ENCODE measurements at regions not wholly inside any gene's neighbourhood (a gene's known extent, or its start where the extent isn't known, plus 50 kb on each side); places are given as distances from the start of the nearest gene placed in this dataset.

GRCh38 chr13:107322228-107322627, 754.3 kb upstream of the ARGLU1 start:
- ChIA-PET POLR2A (ENCODE audit: low non-redundant PET) (no interaction called here), CTCF (no interaction called here)
- H3K27me3 ChIP-seq (replicated peaks; ENCODE audit: insufficient read depth, low read depth, low read length, poor library complexity), result no peaks in the 10 kb centered on the region
- H3K4me3 ChIP-seq (ENCODE audit: low read depth, low read length, poor library complexity, severe bottlenecking), result no peak overlapping the region
- TF ChIP-seq EZH2 (IDR thresholded peaks at IDR 0.05; ENCODE audit: borderline replicate concordance, low read depth, low read length, poor library complexity, severe bottlenecking) (no peak), CTCF (conservative IDR thresholded peaks at IDR 0.05; ENCODE audit: low read depth, low read length) (no peak)
- intact Hi-C loops (cut with micrococcal nuclease; ENCODE audit: unreplicated experiment), result no loop called here
- no peaks in the 10 kb centered on the region for H3K9me3 ChIP-seq (ENCODE audit: low read depth, low read length, poor library complexity, severe bottlenecking)
- H3K27ac ChIP-seq (ENCODE audit: low read depth, low read length, poor library complexity, severe bottlenecking), result no peak overlapping the region
- no TSS peak for BruUV-seq (replicated peaks)
- no peaks in the 10 kb centered on the region for H3K36me3 ChIP-seq (ENCODE audit: insufficient read depth, low read length, poor library complexity, severe bottlenecking)
- no peaks in the 10 kb centered on the region for H3K4me1 ChIP-seq (ENCODE audit: insufficient read depth, low read length, poor library complexity, severe bottlenecking)
- DNase-seq (ENCODE audit: low spot score), result no peak

- TF ChIP-seq CTCF (conservative IDR thresholded peaks at IDR 0.05; ENCODE audit: low read depth, low read length), result no peak
- no peak for TF ChIP-seq EZH2 (IDR thresholded peaks at IDR 0.05; ENCODE audit: borderline replicate concordance, low read depth, low read length, poor library complexity, severe bottlenecking)
- ChIA-PET CTCF (no interaction called here), POLR2A (ENCODE audit: low non-redundant PET) (no interaction called here)
- no TSS peak for BruUV-seq (replicated peaks)
- Histone ChIP-seq H3K9me3 (ENCODE audit: low read depth, low read length, poor library complexity, severe bottlenecking) (no peaks in the 10 kb centered on the region), H3K27ac (ENCODE audit: low read depth, low read length, poor library complexity, severe bottlenecking) (no peak overlapping the region), H3K4me1 (ENCODE audit: insufficient read depth, low read length, poor library complexity, severe bottlenecking) (no peaks in the 10 kb centered on the region), H3K4me3 (ENCODE audit: low read depth, low read length, poor library complexity, severe bottlenecking) (no peak overlapping the region), H3K36me3 (ENCODE audit: insufficient read depth, low read length, poor library complexity, severe bottlenecking) (no peaks in the 10 kb centered on the region), H3K27me3 (replicated peaks; ENCODE audit: insufficient read depth, low read depth, low read length, poor library complexity) (no peaks in the 10 kb centered on the region)
- intact Hi-C loops (cut with micrococcal nuclease; ENCODE audit: unreplicated experiment), result no loop called here
- no peak for DNase-seq (ENCODE audit: low spot score)
Measured at GRCh38 chr13:107305178-107305577, 737.2 kb upstream of the ARGLU1 start.

- H3K36me3 ChIP-seq (ENCODE audit: insufficient read depth, low read length, poor library complexity, severe bottlenecking), result no peaks in the 10 kb centered on the region
- intact Hi-C loops (cut with micrococcal nuclease; ENCODE audit: unreplicated experiment), result no loop called here
- H3K4me3 ChIP-seq (ENCODE audit: low read depth, low read length, poor library complexity, severe bottlenecking), result no peak overlapping the region
- peak; percentile 39 for DNase-seq (ENCODE audit: low spot score)
- ChIA-PET CTCF (interaction anchor here (0.7 kb wide), 1 partner anchor 12 kb away, joined by 3 read pairs; no protein-coding TSS in a partner anchor), POLR2A (ENCODE audit: low non-redundant PET) (no interaction called here)
- no peaks in the 10 kb centered on the region for H3K9me3 ChIP-seq (ENCODE audit: low read depth, low read length, poor library complexity, severe bottlenecking)
- H3K27me3 ChIP-seq (replicated peaks; ENCODE audit: insufficient read depth, low read depth, low read length, poor library complexity), result no peaks in the 10 kb centered on the region
- TF ChIP-seq CTCF (conservative IDR thresholded peaks at IDR 0.05; ENCODE audit: low read depth, low read length) (peak; percentile 41; the same call in 1 of the 2 replicates), EZH2 (IDR thresholded peaks at IDR 0.05; ENCODE audit: borderline replicate concordance, low read depth, low read length, poor library complexity, severe bottlenecking) (no peak)
- no peak overlapping the region for H3K27ac ChIP-seq (ENCODE audit: low read depth, low read length, poor library complexity, severe bottlenecking)
- no TSS peak for BruUV-seq (replicated peaks)
- H3K4me1 ChIP-seq (ENCODE audit: insufficient read depth, low read length, poor library complexity, severe bottlenecking), result no peaks in the 10 kb centered on the region
Measured at GRCh38 chr13:107301724-107302374, 733.9 kb upstream of the ARGLU1 start.

Data from A673 (cell line).